ENCODE measurements at regions not wholly inside any gene's neighbourhood (a gene's known extent, or its start where the extent isn't known, plus 50 kb on each side); places are given as distances from the start of the nearest gene placed in this dataset.
"Not testable (repeated sequence)": the region's sequence is repeated elsewhere in the genome, so short reads cannot be mapped to it uniquely, and the experiment has no call there.

- H3K9me3 ChIP-seq (ENCODE audit: control insufficient read depth, low read length) = no peaks in the 10 kb centered on the region
- no peaks in the 10 kb centered on the region for H3K4me1 ChIP-seq (ENCODE audit: control insufficient read depth, insufficient read depth, low read length)
- H3K27ac ChIP-seq (ENCODE audit: insufficient read depth, low read depth, low read length, poor library complexity, severe bottlenecking) = no peak overlapping the region
- no peak overlapping the region for H3K4me3 ChIP-seq (ENCODE audit: insufficient read depth, low read depth, low read length)
- no peaks in the 10 kb centered on the region for H3K36me3 ChIP-seq (ENCODE audit: control insufficient read depth, insufficient read depth, low read length)
- WGBS, 2 experiments = 93 to 100% methylated on average over 1 of the region's 1 CpG
- no peaks in the 10 kb centered on the region for H3K27me3 ChIP-seq (ENCODE audit: control insufficient read depth, insufficient read depth, low read length, poor library complexity, severe bottlenecking)
Measured at GRCh38 chrX:73930300-73930699, 77.8 kb upstream of the XIST start.

GRCh38 chrX:73922856-73923455 is 70.4 kb upstream of the XIST start:
- WGBS, 2 experiments = 89 to 100% methylated on average over 2 of the region's 2 CpGs

GRCh38 chrX:73916931-73917667 is 64.6 kb upstream of the XIST start:
- WGBS, 2 experiments = 82 to 84% methylated on average over 1 to 2 of the region's 2 CpGs
- Histone ChIP-seq H3K27me3 (ENCODE audit: control insufficient read depth, insufficient read depth, low read length, poor library complexity, severe bottlenecking) (no peaks in the 10 kb centered on the region), H3K27ac (ENCODE audit: insufficient read depth, low read depth, low read length, poor library complexity, severe bottlenecking) (peak overlapping the region; percentile 89), H3K9me3 (ENCODE audit: control insufficient read depth, low read length) (no peaks in the 10 kb centered on the region), H3K4me3 (ENCODE audit: insufficient read depth, low read depth, low read length) (no peak overlapping the region), H3K4me1 (ENCODE audit: control insufficient read depth, insufficient read depth, low read length) (peaks cover 7% of the 10 kb centered on the region), H3K36me3 (ENCODE audit: control insufficient read depth, insufficient read depth, low read length) (no peaks in the 10 kb centered on the region)

More at GRCh38 chrX:73922856-73923455, 70.4 kb upstream of the XIST start:
- Histone ChIP-seq H3K27ac (ENCODE audit: insufficient read depth, low read depth, low read length, poor library complexity, severe bottlenecking) (no peak overlapping the region), H3K27me3 (ENCODE audit: control insufficient read depth, insufficient read depth, low read length, poor library complexity, severe bottlenecking) (no peaks in the 10 kb centered on the region), H3K4me3 (ENCODE audit: insufficient read depth, low read depth, low read length) (no peak overlapping the region), H3K9me3 (ENCODE audit: control insufficient read depth, low read length) (no peaks in the 10 kb centered on the region), H3K36me3 (ENCODE audit: control insufficient read depth, insufficient read depth, low read length) (no peaks in the 10 kb centered on the region), H3K4me1 (ENCODE audit: control insufficient read depth, insufficient read depth, low read length) (peaks cover 2% of the 10 kb centered on the region)

- no peaks in the 10 kb centered on the region for H3K9me3 ChIP-seq (ENCODE audit: control insufficient read depth, low read length)
- peaks cover 7% of the 10 kb centered on the region for H3K4me1 ChIP-seq (ENCODE audit: control insufficient read depth, insufficient read depth, low read length)
- no peaks in the 10 kb centered on the region for H3K36me3 ChIP-seq (ENCODE audit: control insufficient read depth, insufficient read depth, low read length)
- H3K27me3 ChIP-seq (ENCODE audit: control insufficient read depth, insufficient read depth, low read length, poor library complexity, severe bottlenecking) = no peaks in the 10 kb centered on the region
- H3K27ac ChIP-seq (ENCODE audit: insufficient read depth, low read depth, low read length, poor library complexity, severe bottlenecking) = no peak overlapping the region
- no peak overlapping the region for H3K4me3 ChIP-seq (ENCODE audit: insufficient read depth, low read depth, low read length)
Measured at GRCh38 chrX:73916489-73916888, 64.0 kb upstream of the XIST start.

- H3K36me3 ChIP-seq (ENCODE audit: control insufficient read depth, insufficient read depth, low read length); H3K9me3 ChIP-seq (ENCODE audit: control insufficient read depth, low read length); H3K27me3 ChIP-seq (ENCODE audit: control insufficient read depth, insufficient read depth, low read length, poor library complexity, severe bottlenecking); H3K4me3 ChIP-seq (ENCODE audit: insufficient read depth, low read depth, low read length); H3K4me1 ChIP-seq (ENCODE audit: control insufficient read depth, insufficient read depth, low read length); H3K27ac ChIP-seq (ENCODE audit: insufficient read depth, low read depth, low read length, poor library complexity, severe bottlenecking): not testable (repeated sequence)
Measured at GRCh38 chrX:73914792-73915191, 62.3 kb upstream of the XIST start.

GRCh38 chrX:73913580-73913979 is 61.1 kb upstream of the XIST start:
- H3K4me1 ChIP-seq (ENCODE audit: control insufficient read depth, insufficient read depth, low read length) = peaks cover 7% of the 10 kb centered on the region
- 91 to 96% methylated on average over 5 of the region's 5 CpGs for WGBS, 2 experiments
- no peaks in the 10 kb centered on the region for H3K36me3 ChIP-seq (ENCODE audit: control insufficient read depth, insufficient read depth, low read length)
- no peaks in the 10 kb centered on the region for H3K27me3 ChIP-seq (ENCODE audit: control insufficient read depth, insufficient read depth, low read length, poor library complexity, severe bottlenecking)
- H3K27ac ChIP-seq (ENCODE audit: insufficient read depth, low read depth, low read length, poor library complexity, severe bottlenecking) = no peak overlapping the region
- no peak overlapping the region for H3K4me3 ChIP-seq (ENCODE audit: insufficient read depth, low read depth, low read length)
- no peaks in the 10 kb centered on the region for H3K9me3 ChIP-seq (ENCODE audit: control insufficient read depth, low read length)

- H3K4me3 ChIP-seq (ENCODE audit: insufficient read depth, low read depth, low read length); H3K27me3 ChIP-seq (ENCODE audit: control insufficient read depth, insufficient read depth, low read length, poor library complexity, severe bottlenecking); H3K36me3 ChIP-seq (ENCODE audit: control insufficient read depth, insufficient read depth, low read length); H3K27ac ChIP-seq (ENCODE audit: insufficient read depth, low read depth, low read length, poor library complexity, severe bottlenecking); H3K9me3 ChIP-seq (ENCODE audit: control insufficient read depth, low read length); H3K4me1 ChIP-seq (ENCODE audit: control insufficient read depth, insufficient read depth, low read length): not testable (repeated sequence)
- 97 to 100% methylated on average over 2 to 5 of the region's 5 CpGs for WGBS, 2 experiments
Measured at GRCh38 chrX:73911946-73912345, 59.4 kb upstream of the XIST start.

GRCh38 chrX:73905749-73906374 is 53.3 kb upstream of the XIST start:
- H3K4me1 ChIP-seq (ENCODE audit: control insufficient read depth, insufficient read depth, low read length); H3K36me3 ChIP-seq (ENCODE audit: control insufficient read depth, insufficient read depth, low read length); H3K27me3 ChIP-seq (ENCODE audit: control insufficient read depth, insufficient read depth, low read length, poor library complexity, severe bottlenecking); H3K4me3 ChIP-seq (ENCODE audit: insufficient read depth, low read depth, low read length); H3K9me3 ChIP-seq (ENCODE audit: control insufficient read depth, low read length); H3K27ac ChIP-seq (ENCODE audit: insufficient read depth, low read depth, low read length, poor library complexity, severe bottlenecking): not testable (repeated sequence)
- WGBS, 2 experiments = 88 to 94% methylated on average over 2 of the region's 2 CpGs

- Histone ChIP-seq H3K9me3 (ENCODE audit: control insufficient read depth, low read length) (no peaks in the 10 kb centered on the region), H3K27ac (ENCODE audit: insufficient read depth, low read depth, low read length, poor library complexity, severe bottlenecking) (no peak overlapping the region), H3K4me3 (ENCODE audit: insufficient read depth, low read depth, low read length) (no peak overlapping the region), H3K4me1 (ENCODE audit: control insufficient read depth, insufficient read depth, low read length) (no peaks in the 10 kb centered on the region), H3K36me3 (ENCODE audit: control insufficient read depth, insufficient read depth, low read length) (no peaks in the 10 kb centered on the region), H3K27me3 (ENCODE audit: control insufficient read depth, insufficient read depth, low read length, poor library complexity, severe bottlenecking) (no peaks in the 10 kb centered on the region)
- WGBS, 2 experiments = 93 to 94% methylated on average over 3 of the region's 3 CpGs
Measured at GRCh38 chrX:73903941-73904340, 51.4 kb upstream of the XIST start.
